PC-3 (cell line): ENCODE measurements at regions not wholly inside any gene's neighbourhood (a gene's known extent, or its start where the extent isn't known, plus 50 kb on each side); places are given as distances from the start of the nearest gene placed in this dataset.
"Not testable (repeated sequence)": the region's sequence is repeated elsewhere in the genome, so short reads cannot be mapped to it uniquely, and the experiment has no call there.

Experiments
- CTCF ChIP-seq: fragments of 300-600 bp; sonication (generic); conservative IDR thresholded peaks from 2 replicates; pipeline ENCODE4 v1.5.1; 2017; ENCODE audit warnings: antibody characterized with exemption, low read depth, mild to moderate bottlenecking, low read length
- EZH2 ChIP-seq: fragments of 300-600 bp; sonication (generic); IDR thresholded peaks from one replicate; pipeline ENCODE4 v1.6.1; 2017; ENCODE audit warnings: antibody characterized with exemption, mild to moderate bottlenecking, low read length; ENCODE audit not compliant: unreplicated experiment

DNA sequence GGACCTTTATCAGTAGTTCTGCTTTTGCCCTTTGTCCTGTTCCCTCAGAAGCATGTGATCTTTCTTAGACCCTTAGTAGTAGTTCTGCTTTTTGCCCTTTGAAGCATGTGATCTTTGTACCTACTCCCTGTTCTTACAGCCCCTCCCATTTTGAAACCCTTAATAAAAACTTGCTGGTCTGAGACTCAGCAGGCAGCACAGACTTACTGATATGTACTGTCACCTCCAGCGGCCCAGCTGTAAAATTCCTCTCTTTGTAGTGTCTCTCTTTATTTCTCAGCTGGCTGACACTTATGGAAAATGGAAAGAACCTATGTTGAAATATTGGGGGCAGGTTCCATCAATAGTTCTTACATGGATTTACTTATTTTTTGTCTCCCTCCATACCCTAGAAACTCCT is 110.4 kb downstream of the UNC93B1 start:
- not testable (repeated sequence) for TF ChIP-seq CTCF, EZH2
